H1 (cell line): ENCODE measurements at regions not wholly inside any gene's neighbourhood (a gene's known extent, or its start where the extent isn't known, plus 50 kb on each side); places are given as distances from the start of the nearest gene placed in this dataset.

Experiments used
- CBX8 ChIP-seq: fragments of 300-800, 300-1000 bp; sonication (generic); IDR thresholded peaks from 2 replicates; pipeline ENCODE4 v1.7.1; 2016; ENCODE audit warnings: low read depth, low read length, borderline replicate concordance
- CREB1 ChIP-seq: IDR thresholded peaks from 2 replicates; pipeline ENCODE4 v1.6.1; 2012; ENCODE audit warnings: inconsistent platforms
- EGR1 ChIP-seq: IDR thresholded peaks from 2 replicates; pipeline ENCODE4 v1.6.1; 2011; ENCODE audit warnings: low read depth, low read length, borderline replicate concordance
- HDAC2 ChIP-seq, 2 experiments: fragments of 300-600 bp in 1 of 2; sonication (generic) in 1 of 2; IDR thresholded peaks; 2 replicates each; pipeline ENCODE4 v1.6.1; 2011 to 2012; ENCODE audit warnings: low read depth in 2 of 2, low read length in 2 of 2, mild to moderate bottlenecking in 2 of 2, moderate library complexity in 2 of 2, borderline replicate concordance in 1 of 2, inconsistent platforms in 1 of 2
- KDM1A ChIP-seq: fragments of 200-600, 300-600 bp; sonication (generic); IDR thresholded peaks from 2 replicates; pipeline ENCODE4 v1.7.1; 2016; ENCODE audit warnings: mild to moderate bottlenecking, low read length, borderline replicate concordance
- KDM4A ChIP-seq: IDR thresholded peaks from one replicate; pipeline ENCODE4 v1.7.1; 2012; ENCODE audit warnings: low read depth, mild to moderate bottlenecking, moderate library complexity, low read length, inconsistent platforms; ENCODE audit not compliant: severe bottlenecking
- MAFK ChIP-seq: IDR thresholded peaks from 2 replicates; pipeline ENCODE4 v1.6.1; 2012; ENCODE audit warnings: low read depth, mild to moderate bottlenecking, improper control_type of control experiment, low read length
- PHF8 ChIP-seq: fragments of 200-600 bp; sonication (generic); conservative IDR thresholded peaks from 2 replicates; pipeline ENCODE4 v1.7.1; 2012; ENCODE audit warnings: low read depth, mild to moderate bottlenecking, inconsistent platforms, low read length, moderate library complexity
- RBBP5 ChIP-seq: IDR thresholded peaks from 2 replicates; pipeline ENCODE4 v1.7.1; 2012; ENCODE audit warnings: low read depth, mild to moderate bottlenecking, inconsistent platforms, low read length, moderate library complexity, borderline replicate concordance
- RXRA ChIP-seq: IDR thresholded peaks from 2 replicates; pipeline ENCODE4 v1.6.1; 2011; ENCODE audit warnings: low read depth, mild to moderate bottlenecking, low read length, moderate library complexity; ENCODE audit not compliant: insufficient read depth
- SUZ12 ChIP-seq: fragments of 200-600 bp; sonication (generic); IDR thresholded peaks from 2 replicates; pipeline ENCODE4 v1.6.1; 2012; ENCODE audit warnings: mild to moderate bottlenecking, inconsistent platforms, low read length, moderate library complexity, mixed read lengths
- TF ChIP-seq, protein P1 (sequence below): fragments of 300-600 bp; sonication (generic); IDR thresholded peaks from 2 replicates; pipeline ENCODE4 v1.7.1; 2012; ENCODE audit warnings: low read length, moderate library complexity, mild to moderate bottlenecking, inconsistent platforms; ENCODE audit not compliant: insufficient replicate concordance

DNA sequence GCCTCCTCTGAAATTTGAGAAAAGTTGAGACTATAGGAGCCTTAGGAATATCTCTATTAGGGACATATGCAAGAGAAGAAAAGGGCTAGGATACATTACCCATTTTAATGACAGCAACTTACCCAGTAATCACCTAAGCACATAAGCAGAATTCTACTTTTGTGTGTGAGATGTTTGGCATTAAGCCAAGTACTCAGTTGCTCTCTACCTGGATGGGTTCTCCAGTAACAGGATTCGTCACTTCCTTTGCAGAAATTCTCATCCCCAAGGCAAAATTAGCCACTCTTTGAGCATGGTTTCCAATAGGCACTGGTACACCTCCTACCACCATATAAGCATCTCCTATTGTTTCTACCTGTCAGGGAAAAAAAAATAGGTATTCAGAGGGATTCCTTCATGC is 95.1 kb downstream of the C13orf42 start (continued):
- TF ChIP-seq, protein P1, sequence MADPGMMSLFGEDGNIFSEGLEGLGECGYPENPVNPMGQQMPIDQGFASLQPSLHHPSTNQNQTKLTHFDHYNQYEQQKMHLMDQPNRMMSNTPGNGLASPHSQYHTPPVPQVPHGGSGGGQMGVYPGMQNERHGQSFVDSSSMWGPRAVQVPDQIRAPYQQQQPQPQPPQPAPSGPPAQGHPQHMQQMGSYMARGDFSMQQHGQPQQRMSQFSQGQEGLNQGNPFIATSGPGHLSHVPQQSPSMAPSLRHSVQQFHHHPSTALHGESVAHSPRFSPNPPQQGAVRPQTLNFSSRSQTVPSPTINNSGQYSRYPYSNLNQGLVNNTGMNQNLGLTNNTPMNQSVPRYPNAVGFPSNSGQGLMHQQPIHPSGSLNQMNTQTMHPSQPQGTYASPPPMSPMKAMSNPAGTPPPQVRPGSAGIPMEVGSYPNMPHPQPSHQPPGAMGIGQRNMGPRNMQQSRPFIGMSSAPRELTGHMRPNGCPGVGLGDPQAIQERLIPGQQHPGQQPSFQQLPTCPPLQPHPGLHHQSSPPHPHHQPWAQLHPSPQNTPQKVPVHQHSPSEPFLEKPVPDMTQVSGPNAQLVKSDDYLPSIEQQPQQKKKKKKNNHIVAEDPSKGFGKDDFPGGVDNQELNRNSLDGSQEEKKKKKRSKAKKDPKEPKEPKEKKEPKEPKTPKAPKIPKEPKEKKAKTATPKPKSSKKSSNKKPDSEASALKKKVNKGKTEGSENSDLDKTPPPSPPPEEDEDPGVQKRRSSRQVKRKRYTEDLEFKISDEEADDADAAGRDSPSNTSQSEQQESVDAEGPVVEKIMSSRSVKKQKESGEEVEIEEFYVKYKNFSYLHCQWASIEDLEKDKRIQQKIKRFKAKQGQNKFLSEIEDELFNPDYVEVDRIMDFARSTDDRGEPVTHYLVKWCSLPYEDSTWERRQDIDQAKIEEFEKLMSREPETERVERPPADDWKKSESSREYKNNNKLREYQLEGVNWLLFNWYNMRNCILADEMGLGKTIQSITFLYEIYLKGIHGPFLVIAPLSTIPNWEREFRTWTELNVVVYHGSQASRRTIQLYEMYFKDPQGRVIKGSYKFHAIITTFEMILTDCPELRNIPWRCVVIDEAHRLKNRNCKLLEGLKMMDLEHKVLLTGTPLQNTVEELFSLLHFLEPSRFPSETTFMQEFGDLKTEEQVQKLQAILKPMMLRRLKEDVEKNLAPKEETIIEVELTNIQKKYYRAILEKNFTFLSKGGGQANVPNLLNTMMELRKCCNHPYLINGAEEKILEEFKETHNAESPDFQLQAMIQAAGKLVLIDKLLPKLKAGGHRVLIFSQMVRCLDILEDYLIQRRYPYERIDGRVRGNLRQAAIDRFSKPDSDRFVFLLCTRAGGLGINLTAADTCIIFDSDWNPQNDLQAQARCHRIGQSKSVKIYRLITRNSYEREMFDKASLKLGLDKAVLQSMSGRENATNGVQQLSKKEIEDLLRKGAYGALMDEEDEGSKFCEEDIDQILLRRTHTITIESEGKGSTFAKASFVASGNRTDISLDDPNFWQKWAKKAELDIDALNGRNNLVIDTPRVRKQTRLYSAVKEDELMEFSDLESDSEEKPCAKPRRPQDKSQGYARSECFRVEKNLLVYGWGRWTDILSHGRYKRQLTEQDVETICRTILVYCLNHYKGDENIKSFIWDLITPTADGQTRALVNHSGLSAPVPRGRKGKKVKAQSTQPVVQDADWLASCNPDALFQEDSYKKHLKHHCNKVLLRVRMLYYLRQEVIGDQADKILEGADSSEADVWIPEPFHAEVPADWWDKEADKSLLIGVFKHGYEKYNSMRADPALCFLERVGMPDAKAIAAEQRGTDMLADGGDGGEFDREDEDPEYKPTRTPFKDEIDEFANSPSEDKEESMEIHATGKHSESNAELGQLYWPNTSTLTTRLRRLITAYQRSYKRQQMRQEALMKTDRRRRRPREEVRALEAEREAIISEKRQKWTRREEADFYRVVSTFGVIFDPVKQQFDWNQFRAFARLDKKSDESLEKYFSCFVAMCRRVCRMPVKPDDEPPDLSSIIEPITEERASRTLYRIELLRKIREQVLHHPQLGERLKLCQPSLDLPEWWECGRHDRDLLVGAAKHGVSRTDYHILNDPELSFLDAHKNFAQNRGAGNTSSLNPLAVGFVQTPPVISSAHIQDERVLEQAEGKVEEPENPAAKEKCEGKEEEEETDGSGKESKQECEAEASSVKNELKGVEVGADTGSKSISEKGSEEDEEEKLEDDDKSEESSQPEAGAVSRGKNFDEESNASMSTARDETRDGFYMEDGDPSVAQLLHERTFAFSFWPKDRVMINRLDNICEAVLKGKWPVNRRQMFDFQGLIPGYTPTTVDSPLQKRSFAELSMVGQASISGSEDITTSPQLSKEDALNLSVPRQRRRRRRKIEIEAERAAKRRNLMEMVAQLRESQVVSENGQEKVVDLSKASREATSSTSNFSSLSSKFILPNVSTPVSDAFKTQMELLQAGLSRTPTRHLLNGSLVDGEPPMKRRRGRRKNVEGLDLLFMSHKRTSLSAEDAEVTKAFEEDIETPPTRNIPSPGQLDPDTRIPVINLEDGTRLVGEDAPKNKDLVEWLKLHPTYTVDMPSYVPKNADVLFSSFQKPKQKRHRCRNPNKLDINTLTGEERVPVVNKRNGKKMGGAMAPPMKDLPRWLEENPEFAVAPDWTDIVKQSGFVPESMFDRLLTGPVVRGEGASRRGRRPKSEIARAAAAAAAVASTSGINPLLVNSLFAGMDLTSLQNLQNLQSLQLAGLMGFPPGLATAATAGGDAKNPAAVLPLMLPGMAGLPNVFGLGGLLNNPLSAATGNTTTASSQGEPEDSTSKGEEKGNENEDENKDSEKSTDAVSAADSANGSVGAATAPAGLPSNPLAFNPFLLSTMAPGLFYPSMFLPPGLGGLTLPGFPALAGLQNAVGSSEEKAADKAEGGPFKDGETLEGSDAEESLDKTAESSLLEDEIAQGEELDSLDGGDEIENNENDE = no peak
- TF ChIP-seq SUZ12 = no peak
- no peak for TF ChIP-seq KDM1A
- no peak for TF ChIP-seq CREB1
- TF ChIP-seq PHF8 = no peak
- TF ChIP-seq RXRA = no peak
- TF ChIP-seq CBX8 = no peak
- TF ChIP-seq HDAC2 (IDR thresholded peaks at IDR 0.05; ENCODE audit: borderline replicate concordance in 1 of 2, low read depth in 2 of 2, low read length in 2 of 2) = no peak
- no peak for TF ChIP-seq EGR1
- no peak for TF ChIP-seq MAFK
- no peak for TF ChIP-seq RBBP5
- no peak for TF ChIP-seq KDM4A
